Adrenal gland (tissue), 5 donors: ENCODE measurements at regions not wholly inside any gene's neighbourhood (a gene's known extent, or its start where the extent isn't known, plus 50 kb on each side); places are given as distances from the start of the nearest gene placed in this dataset.

ENCODE experiments used
- POLR2A ChIP-seq, 2 donors: fragments of 450-650 bp; IDR thresholded peaks; one replicate each; pipeline ENCODE4 v1.6.1; 2017; ENCODE audit warnings: antibody characterized with exemption in 2 of 2, mild to moderate bottlenecking in 2 of 2, moderate library complexity in 1 of 2
- TF ChIP-seq, protein P1 (sequence below), 6 experiments: fragments of 450-650 bp in 4 of 6; fragments of 200-600 bp in 2 of 6; sonication (generic) in 1 of 6; IDR thresholded peaks; 1 replicate in 5 of 6; 2 replicates in 1 of 6; pipeline versions ENCODE4 v1.5.1 to v1.8.0; 2016 to 2021; ENCODE audit warnings: antibody characterized with exemption in 6 of 6, mild to moderate bottlenecking in 2 of 6, moderate library complexity in 1 of 6
- donor health status: DM: no; HTN: no; CAD: no.

- TF ChIP-seq, protein P1, sequence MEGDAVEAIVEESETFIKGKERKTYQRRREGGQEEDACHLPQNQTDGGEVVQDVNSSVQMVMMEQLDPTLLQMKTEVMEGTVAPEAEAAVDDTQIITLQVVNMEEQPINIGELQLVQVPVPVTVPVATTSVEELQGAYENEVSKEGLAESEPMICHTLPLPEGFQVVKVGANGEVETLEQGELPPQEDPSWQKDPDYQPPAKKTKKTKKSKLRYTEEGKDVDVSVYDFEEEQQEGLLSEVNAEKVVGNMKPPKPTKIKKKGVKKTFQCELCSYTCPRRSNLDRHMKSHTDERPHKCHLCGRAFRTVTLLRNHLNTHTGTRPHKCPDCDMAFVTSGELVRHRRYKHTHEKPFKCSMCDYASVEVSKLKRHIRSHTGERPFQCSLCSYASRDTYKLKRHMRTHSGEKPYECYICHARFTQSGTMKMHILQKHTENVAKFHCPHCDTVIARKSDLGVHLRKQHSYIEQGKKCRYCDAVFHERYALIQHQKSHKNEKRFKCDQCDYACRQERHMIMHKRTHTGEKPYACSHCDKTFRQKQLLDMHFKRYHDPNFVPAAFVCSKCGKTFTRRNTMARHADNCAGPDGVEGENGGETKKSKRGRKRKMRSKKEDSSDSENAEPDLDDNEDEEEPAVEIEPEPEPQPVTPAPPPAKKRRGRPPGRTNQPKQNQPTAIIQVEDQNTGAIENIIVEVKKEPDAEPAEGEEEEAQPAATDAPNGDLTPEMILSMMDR (IDR thresholded peaks at IDR 0.05), result peak in 3 of 6 experiments; percentile 19 to 29 (median 22)
- no peak for TF ChIP-seq POLR2A (IDR thresholded peaks at IDR 0.05)
These were observed 670.4 kb downstream of the KCNJ3 start for GRCh38 chr2:155368934-155369333.
